ENCODE measurements at regions not wholly inside any gene's neighbourhood (a gene's known extent, or its start where the extent isn't known, plus 50 kb on each side); places are given as distances from the start of the nearest gene placed in this dataset.

DNA sequence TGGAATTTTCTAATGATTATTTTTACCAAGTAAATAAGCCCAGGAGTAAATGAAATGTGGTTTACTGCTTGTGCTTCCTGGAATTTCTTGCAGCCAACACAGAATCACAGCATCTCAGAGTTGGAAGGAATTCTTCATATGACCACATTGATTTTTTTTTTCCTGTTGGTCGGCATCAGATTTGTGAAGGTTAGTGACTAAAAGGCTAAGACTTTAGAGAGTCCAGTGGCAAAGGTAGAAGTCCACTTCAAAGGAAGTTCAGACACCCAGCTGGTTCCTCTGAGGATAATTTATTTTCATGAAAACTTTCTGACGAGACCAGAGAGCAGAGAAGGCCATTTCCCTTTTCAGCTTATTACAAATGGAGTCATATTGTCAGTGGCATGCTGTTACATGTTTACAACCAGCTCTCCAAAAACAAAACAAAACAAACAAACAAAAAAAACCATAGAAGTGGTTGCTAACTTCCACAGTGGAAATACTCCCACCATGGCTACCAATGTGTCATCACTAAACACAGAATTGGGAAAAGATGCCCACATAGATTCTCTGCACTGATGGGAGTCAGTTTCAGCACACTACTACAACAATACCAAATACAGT is 77.2 kb upstream of the CDC42BPA start:
- no peaks in the 10 kb centered on the region for H3K36me3 Mint-ChIP-seq (ENCODE audit: low read depth, unreplicated experiment)
- H3K9me3 Mint-ChIP-seq (ENCODE audit: unreplicated experiment) = no peaks in the 10 kb centered on the region
- no peaks in the 10 kb centered on the region for H3K4me1 Mint-ChIP-seq (ENCODE audit: unreplicated experiment)
- peaks cover 3% of the 10 kb centered on the region for H3K27me3 Mint-ChIP-seq (ENCODE audit: unreplicated experiment)
- TF ChIP-seq, protein P1, sequence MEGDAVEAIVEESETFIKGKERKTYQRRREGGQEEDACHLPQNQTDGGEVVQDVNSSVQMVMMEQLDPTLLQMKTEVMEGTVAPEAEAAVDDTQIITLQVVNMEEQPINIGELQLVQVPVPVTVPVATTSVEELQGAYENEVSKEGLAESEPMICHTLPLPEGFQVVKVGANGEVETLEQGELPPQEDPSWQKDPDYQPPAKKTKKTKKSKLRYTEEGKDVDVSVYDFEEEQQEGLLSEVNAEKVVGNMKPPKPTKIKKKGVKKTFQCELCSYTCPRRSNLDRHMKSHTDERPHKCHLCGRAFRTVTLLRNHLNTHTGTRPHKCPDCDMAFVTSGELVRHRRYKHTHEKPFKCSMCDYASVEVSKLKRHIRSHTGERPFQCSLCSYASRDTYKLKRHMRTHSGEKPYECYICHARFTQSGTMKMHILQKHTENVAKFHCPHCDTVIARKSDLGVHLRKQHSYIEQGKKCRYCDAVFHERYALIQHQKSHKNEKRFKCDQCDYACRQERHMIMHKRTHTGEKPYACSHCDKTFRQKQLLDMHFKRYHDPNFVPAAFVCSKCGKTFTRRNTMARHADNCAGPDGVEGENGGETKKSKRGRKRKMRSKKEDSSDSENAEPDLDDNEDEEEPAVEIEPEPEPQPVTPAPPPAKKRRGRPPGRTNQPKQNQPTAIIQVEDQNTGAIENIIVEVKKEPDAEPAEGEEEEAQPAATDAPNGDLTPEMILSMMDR (IDR thresholded peaks at IDR 0.05; ENCODE audit: unreplicated experiment) = no peak
- H3K27ac Mint-ChIP-seq (ENCODE audit: unreplicated experiment) = no peak overlapping the region
- no peak overlapping the region for H3K4me3 Mint-ChIP-seq (ENCODE audit: unreplicated experiment)
- no peak for DNase-seq (ENCODE audit: low spot score)

DNA sequence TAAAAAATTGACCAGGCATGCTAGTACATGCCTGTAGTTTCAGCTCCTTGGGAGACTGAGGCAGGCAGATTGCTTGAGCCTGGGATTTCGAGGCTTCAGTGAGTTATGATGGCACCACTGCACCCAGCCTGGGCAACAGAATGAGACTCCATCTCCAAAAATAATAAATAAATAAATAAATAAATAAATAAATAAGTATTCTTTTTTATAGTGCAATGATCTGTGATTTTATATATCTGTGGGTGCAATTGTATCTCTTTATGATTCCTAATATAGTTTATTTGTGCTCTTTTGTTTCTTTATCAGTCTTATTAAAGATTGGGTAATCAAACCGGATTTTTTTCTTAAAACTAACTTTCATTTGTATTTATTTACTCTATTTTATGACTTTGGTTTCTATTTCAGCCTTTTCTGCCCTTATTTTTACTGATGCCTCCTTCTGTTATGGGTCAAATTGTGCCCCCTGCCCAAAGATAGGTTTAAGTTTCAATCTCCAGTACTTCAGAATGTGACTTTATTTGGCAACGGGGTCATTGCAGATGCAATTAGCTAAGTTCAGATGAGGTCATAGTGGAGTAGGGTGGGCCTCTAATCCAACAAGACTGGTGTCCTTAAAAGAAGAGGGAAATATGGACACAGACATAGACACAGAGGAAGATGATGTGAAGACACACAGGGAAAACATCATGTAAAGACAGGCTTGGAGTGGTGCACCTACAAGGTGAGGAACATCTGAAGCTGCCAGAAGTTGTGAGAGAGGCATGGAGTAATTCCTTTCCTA is 74.9 kb upstream of the CDC42BPA start:
- TF ChIP-seq, protein P1 (IDR thresholded peaks at IDR 0.05; ENCODE audit: unreplicated experiment) = no peak
- DNase-seq (ENCODE audit: low spot score) = no peak
- H3K4me1 Mint-ChIP-seq (ENCODE audit: unreplicated experiment) = no peaks in the 10 kb centered on the region
- no peak overlapping the region for H3K4me3 Mint-ChIP-seq (ENCODE audit: unreplicated experiment)
- no peaks in the 10 kb centered on the region for H3K36me3 Mint-ChIP-seq (ENCODE audit: low read depth, unreplicated experiment)
- no peaks in the 10 kb centered on the region for H3K9me3 Mint-ChIP-seq (ENCODE audit: unreplicated experiment)
- H3K27me3 Mint-ChIP-seq (ENCODE audit: unreplicated experiment) = peaks cover 3% of the 10 kb centered on the region
- no peak overlapping the region for H3K27ac Mint-ChIP-seq (ENCODE audit: unreplicated experiment)

DNA sequence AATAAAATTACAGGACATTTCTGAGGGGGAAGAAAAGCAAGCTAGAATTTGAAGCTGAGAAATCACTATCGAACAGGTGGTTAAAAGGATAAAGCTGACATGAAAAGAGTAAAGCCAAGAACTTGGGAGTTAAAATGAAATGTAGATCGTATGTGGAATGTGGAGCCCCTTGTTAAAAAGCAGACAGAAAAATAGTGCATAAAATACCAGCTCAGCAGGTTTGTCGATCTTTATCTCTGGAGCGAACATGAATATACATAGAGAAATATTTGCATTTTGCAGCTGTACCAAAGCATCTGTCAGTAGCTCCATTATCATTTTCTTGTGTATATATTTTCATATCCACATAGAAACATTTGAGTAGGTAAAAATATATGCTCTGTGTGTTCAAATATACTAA is 73.6 kb upstream of the CDC42BPA start:
- Mint-ChIP-seq H3K9me3 (ENCODE audit: unreplicated experiment) (no peaks in the 10 kb centered on the region), H3K27me3 (ENCODE audit: unreplicated experiment) (peaks cover 3% of the 10 kb centered on the region), H3K27ac (ENCODE audit: unreplicated experiment) (no peak overlapping the region), H3K4me1 (ENCODE audit: unreplicated experiment) (no peaks in the 10 kb centered on the region), H3K4me3 (ENCODE audit: unreplicated experiment) (no peak overlapping the region), H3K36me3 (ENCODE audit: low read depth, unreplicated experiment) (no peaks in the 10 kb centered on the region)
- DNase-seq (ENCODE audit: low spot score) = no peak
- TF ChIP-seq, protein P1 (IDR thresholded peaks at IDR 0.05; ENCODE audit: unreplicated experiment) = no peak

DNA sequence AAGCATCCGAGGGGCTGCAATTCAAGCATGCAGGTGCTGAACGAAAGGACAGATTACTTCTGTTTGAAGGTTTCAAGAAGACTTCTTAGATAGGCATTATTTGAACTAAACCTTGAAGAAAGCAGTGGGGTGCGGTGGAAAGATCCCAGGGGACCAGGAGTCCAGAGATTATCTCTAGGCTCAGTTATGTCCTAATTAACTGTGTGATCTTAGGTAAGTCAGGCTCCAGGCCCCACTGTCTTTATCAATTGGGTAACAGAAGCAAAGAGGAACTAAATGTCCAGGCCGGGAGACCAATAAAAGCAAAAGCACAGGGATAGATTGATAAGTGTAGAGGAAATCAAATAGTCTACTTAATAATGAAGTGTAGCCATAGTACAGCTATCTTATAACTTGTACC is 72.9 kb upstream of the CDC42BPA start:
- Mint-ChIP-seq H3K9me3 (ENCODE audit: unreplicated experiment) (no peaks in the 10 kb centered on the region), H3K36me3 (ENCODE audit: low read depth, unreplicated experiment) (no peaks in the 10 kb centered on the region), H3K27me3 (ENCODE audit: unreplicated experiment) (peaks cover 3% of the 10 kb centered on the region), H3K27ac (ENCODE audit: unreplicated experiment) (no peak overlapping the region), H3K4me3 (ENCODE audit: unreplicated experiment) (no peak overlapping the region), H3K4me1 (ENCODE audit: unreplicated experiment) (no peaks in the 10 kb centered on the region)
- TF ChIP-seq, protein P1 (IDR thresholded peaks at IDR 0.05; ENCODE audit: unreplicated experiment) = no peak
- DNase-seq (ENCODE audit: low spot score) = no peak

DNA sequence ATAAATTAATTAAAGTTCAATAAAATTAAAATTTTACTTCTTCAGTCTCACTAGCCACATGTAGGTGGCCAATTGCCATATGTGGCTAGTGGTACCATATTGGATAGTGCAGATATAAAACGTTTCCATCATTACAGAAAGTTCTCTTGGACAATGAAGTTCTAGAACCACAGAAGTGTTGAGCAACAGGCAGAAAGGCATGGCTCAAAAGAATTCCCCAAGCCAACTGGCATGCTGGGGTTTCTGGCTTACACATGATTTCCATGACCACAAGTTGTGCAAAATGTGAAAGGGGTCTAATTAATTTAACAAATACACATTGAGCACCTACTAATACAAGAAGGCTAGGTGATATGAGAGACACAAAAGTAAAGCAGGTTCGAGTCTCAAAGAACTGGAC is 72.2 kb upstream of the CDC42BPA start:
- no peak overlapping the region for H3K4me3 Mint-ChIP-seq (ENCODE audit: unreplicated experiment)
- no peak for DNase-seq (ENCODE audit: low spot score)
- TF ChIP-seq, protein P1 (IDR thresholded peaks at IDR 0.05; ENCODE audit: unreplicated experiment) = no peak
- no peaks in the 10 kb centered on the region for H3K36me3 Mint-ChIP-seq (ENCODE audit: low read depth, unreplicated experiment)
- H3K27me3 Mint-ChIP-seq (ENCODE audit: unreplicated experiment) = no peaks in the 10 kb centered on the region
- H3K9me3 Mint-ChIP-seq (ENCODE audit: unreplicated experiment) = no peaks in the 10 kb centered on the region
- H3K27ac Mint-ChIP-seq (ENCODE audit: unreplicated experiment) = no peak overlapping the region
- no peaks in the 10 kb centered on the region for H3K4me1 Mint-ChIP-seq (ENCODE audit: unreplicated experiment)
